Neural cell (in vitro differentiated cells): ENCODE measurements at regions not wholly inside any gene's neighbourhood (a gene's known extent, or its start where the extent isn't known, plus 50 kb on each side); places are given as distances from the start of the nearest gene placed in this dataset.

ENCODE experiments used
- H2AFZ ChIP-seq: fragments of 200-600, 300-800 bp; sonication (generic), shearing (Covaris generic); 2 replicates; pipeline ENCODE4 v1.6.0; 2014; ENCODE audit warnings: low read depth, mild to moderate bottlenecking, antibody characterized with exemption, low read length, moderate library complexity
- H3F3A ChIP-seq: fragments of 200-600 bp; shearing (Covaris generic); 2 replicates; pipeline ENCODE4 v1.6.1; 2016; ENCODE audit warnings: mild to moderate bottlenecking, moderate library complexity, mixed read lengths, antibody characterized with exemption, low read length; ENCODE audit not compliant: insufficient read depth, poor library complexity, severe bottlenecking
- H3K27ac ChIP-seq: fragments of 200-600, 300-800 bp; sonication (generic), shearing (Covaris generic); 2 replicates; pipeline ENCODE4 v1.5.1; 2014; ENCODE audit warnings: mild to moderate bottlenecking, low read length, moderate library complexity
- H3K27me3 ChIP-seq: fragments of 300-800, 200-600 bp; sonication (generic), shearing (Covaris generic); 2 replicates; pipeline ENCODE4 v1.6.0; 2014; ENCODE audit warnings: mild to moderate bottlenecking, low read depth, low read length, moderate library complexity; ENCODE audit not compliant: insufficient read depth
- H3K36me3 ChIP-seq: fragments of 300-800, 200-600 bp; sonication (generic), shearing (Covaris generic); 2 replicates; pipeline ENCODE4 v1.5.1; 2014; ENCODE audit warnings: mild to moderate bottlenecking, antibody characterized with exemption, low read length, moderate library complexity; ENCODE audit not compliant: insufficient read depth
- H3K4me2 ChIP-seq: fragments of 300-800, 200-600 bp; sonication (generic), shearing (Covaris generic); 2 replicates; pipeline ENCODE4 v1.6.0; 2014; ENCODE audit warnings: mild to moderate bottlenecking, low read length
- H3K4me3 ChIP-seq: fragments of 300-800, 200-600 bp; sonication (generic), shearing (Covaris generic); 2 replicates; pipeline ENCODE4 v1.5.1; 2014; ENCODE audit warnings: mild to moderate bottlenecking, low read length, moderate library complexity
- H3K79me2 ChIP-seq: fragments of 200-600 bp; shearing (Covaris generic); replicated peaks from 2 replicates; pipeline ENCODE4 v1.6.0; 2014; ENCODE audit warnings: mild to moderate bottlenecking, low read length, moderate library complexity; ENCODE audit not compliant: insufficient read depth
- H3K9ac ChIP-seq: fragments of 300-800, 200-600 bp; sonication (generic), shearing (Covaris generic); 2 replicates; pipeline ENCODE4 v1.6.1; 2016; ENCODE audit warnings: mild to moderate bottlenecking, low read length, mixed read lengths
- H3K9me2 ChIP-seq: fragments of 200-600 bp; shearing (Covaris generic); 2 replicates; pipeline ENCODE4 v1.6.1; 2016; ENCODE audit warnings: mild to moderate bottlenecking, low read length, mixed read lengths; ENCODE audit not compliant: insufficient read depth
- H3K9me3 ChIP-seq: fragments of 200-600, 300-800 bp; sonication (generic), shearing (Covaris generic); 2 replicates; pipeline ENCODE4 v1.6.1; 2016; ENCODE audit warnings: mild to moderate bottlenecking, mixed run types, low read length, moderate library complexity, mixed read lengths
- H4K20me1 ChIP-seq: fragments of 200-600 bp; shearing (Covaris generic); 2 replicates; pipeline ENCODE4 v1.6.1; 2016; ENCODE audit warnings: mild to moderate bottlenecking, mixed run types; ENCODE audit not compliant: insufficient read depth
- EP300 ChIP-seq: fragments of 450-650 bp; conservative IDR thresholded peaks from 2 replicates; pipeline ENCODE4 v1.6.1; 2014; ENCODE audit warnings: antibody characterized with exemption, mild to moderate bottlenecking, moderate library complexity; ENCODE audit not compliant: poor library complexity, severe bottlenecking
- EZH2 ChIP-seq: fragments of 200-600, 300-800 bp; shearing (Covaris generic), sonication (generic); IDR thresholded peaks from 2 replicates; pipeline ENCODE4 v1.6.1; 2014; ENCODE audit warnings: antibody characterized with exemption, low read length, borderline replicate concordance, mild to moderate bottlenecking; ENCODE audit not compliant: insufficient read depth, poor library complexity, severe bottlenecking
- MXI1 ChIP-seq: fragments of 450-650 bp; conservative IDR thresholded peaks from 2 replicates; pipeline ENCODE4 v1.6.1; 2014; ENCODE audit warnings: antibody characterized with exemption, mild to moderate bottlenecking; ENCODE audit not compliant: poor library complexity, severe bottlenecking
- POLR2AphosphoS5 ChIP-seq: IDR thresholded peaks from 2 replicates; pipeline ENCODE4 v1.6.1; 2012
- RAD21 ChIP-seq: fragments of 450-650 bp; conservative IDR thresholded peaks from 2 replicates; pipeline ENCODE4 v1.6.1; 2014; ENCODE audit warnings: antibody characterized with exemption, mild to moderate bottlenecking, moderate library complexity
- SMC3 ChIP-seq: fragments of 450-650 bp; conservative IDR thresholded peaks from 2 replicates; pipeline ENCODE4 v1.6.1; 2014; ENCODE audit warnings: antibody characterized with exemption, mild to moderate bottlenecking, moderate library complexity; ENCODE audit not compliant: poor library complexity
- TAF1 ChIP-seq: IDR thresholded peaks from 2 replicates; pipeline ENCODE4 v1.6.1; 2012; ENCODE audit warnings: low read depth
- TF ChIP-seq, protein P1 (sequence below): IDR thresholded peaks from 2 replicates; pipeline ENCODE4 v1.6.1; 2012; ENCODE audit warnings: borderline replicate concordance
- TF ChIP-seq, protein P2 (sequence below): fragments of 450-650 bp; IDR thresholded peaks from 2 replicates; pipeline ENCODE4 v1.5.1; 2014; ENCODE audit warnings: antibody characterized with exemption, mild to moderate bottlenecking, moderate library complexity; ENCODE audit not compliant: poor library complexity, severe bottlenecking

DNA sequence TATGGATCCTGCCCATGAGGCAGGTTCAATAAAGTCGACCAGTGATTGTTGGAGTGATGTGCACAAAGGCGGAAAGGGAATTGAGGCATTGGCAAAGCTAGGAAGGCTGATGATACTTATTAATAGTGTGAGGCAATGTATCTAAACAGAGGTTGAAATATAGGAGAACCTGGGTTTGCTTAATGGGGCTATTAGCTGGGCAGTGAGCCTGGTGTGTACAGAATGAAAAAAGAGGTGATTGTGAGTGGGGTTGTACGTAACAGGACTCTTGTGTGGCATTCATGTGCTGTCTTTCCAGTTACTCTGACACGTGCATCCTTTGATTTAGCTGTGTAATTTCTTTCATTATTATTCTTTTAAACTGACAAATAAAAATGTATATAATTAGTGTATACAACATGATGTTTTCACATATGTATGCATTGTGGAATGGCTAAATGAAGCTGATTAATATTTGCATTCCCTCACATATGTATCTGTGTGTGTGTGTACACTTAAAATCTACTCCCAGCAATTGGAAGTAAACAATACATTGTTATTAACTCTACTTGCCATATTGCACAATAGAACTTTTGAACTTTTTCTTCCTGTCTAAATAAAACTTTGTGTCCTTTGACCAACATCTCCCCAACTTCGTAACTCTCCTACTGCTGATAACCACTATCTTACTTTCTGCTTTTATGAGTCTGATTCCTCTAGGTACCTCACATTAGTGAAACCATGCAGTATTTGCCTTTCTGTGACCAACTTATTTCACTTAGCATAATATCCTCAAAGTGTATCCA, 220.5 kb upstream of the SLC35B3 start:
- Histone ChIP-seq H3K4me3 (no peak overlapping the region), H3K4me2 (no peak overlapping the region), H3K9me3 (no peaks in the 10 kb centered on the region), H4K20me1 (no peaks in the 10 kb centered on the region), H3K9ac (no peak overlapping the region), H3K36me3 (no peaks in the 10 kb centered on the region), H3F3A (no peaks in the 10 kb centered on the region), H3K27ac (no peak overlapping the region), H3K27me3 (no peaks in the 10 kb centered on the region), H3K79me2 (no peaks in the 10 kb centered on the region), H2AFZ (no peak overlapping the region), H3K9me2 (no peaks in the 10 kb centered on the region)
- TF ChIP-seq, protein P1, sequence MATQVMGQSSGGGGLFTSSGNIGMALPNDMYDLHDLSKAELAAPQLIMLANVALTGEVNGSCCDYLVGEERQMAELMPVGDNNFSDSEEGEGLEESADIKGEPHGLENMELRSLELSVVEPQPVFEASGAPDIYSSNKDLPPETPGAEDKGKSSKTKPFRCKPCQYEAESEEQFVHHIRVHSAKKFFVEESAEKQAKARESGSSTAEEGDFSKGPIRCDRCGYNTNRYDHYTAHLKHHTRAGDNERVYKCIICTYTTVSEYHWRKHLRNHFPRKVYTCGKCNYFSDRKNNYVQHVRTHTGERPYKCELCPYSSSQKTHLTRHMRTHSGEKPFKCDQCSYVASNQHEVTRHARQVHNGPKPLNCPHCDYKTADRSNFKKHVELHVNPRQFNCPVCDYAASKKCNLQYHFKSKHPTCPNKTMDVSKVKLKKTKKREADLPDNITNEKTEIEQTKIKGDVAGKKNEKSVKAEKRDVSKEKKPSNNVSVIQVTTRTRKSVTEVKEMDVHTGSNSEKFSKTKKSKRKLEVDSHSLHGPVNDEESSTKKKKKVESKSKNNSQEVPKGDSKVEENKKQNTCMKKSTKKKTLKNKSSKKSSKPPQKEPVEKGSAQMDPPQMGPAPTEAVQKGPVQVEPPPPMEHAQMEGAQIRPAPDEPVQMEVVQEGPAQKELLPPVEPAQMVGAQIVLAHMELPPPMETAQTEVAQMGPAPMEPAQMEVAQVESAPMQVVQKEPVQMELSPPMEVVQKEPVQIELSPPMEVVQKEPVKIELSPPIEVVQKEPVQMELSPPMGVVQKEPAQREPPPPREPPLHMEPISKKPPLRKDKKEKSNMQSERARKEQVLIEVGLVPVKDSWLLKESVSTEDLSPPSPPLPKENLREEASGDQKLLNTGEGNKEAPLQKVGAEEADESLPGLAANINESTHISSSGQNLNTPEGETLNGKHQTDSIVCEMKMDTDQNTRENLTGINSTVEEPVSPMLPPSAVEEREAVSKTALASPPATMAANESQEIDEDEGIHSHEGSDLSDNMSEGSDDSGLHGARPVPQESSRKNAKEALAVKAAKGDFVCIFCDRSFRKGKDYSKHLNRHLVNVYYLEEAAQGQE = no peak
- TF ChIP-seq MXI1 = no peak
- TF ChIP-seq SMC3 = no peak
- TF ChIP-seq EP300 = no peak
- TF ChIP-seq, protein P2, sequence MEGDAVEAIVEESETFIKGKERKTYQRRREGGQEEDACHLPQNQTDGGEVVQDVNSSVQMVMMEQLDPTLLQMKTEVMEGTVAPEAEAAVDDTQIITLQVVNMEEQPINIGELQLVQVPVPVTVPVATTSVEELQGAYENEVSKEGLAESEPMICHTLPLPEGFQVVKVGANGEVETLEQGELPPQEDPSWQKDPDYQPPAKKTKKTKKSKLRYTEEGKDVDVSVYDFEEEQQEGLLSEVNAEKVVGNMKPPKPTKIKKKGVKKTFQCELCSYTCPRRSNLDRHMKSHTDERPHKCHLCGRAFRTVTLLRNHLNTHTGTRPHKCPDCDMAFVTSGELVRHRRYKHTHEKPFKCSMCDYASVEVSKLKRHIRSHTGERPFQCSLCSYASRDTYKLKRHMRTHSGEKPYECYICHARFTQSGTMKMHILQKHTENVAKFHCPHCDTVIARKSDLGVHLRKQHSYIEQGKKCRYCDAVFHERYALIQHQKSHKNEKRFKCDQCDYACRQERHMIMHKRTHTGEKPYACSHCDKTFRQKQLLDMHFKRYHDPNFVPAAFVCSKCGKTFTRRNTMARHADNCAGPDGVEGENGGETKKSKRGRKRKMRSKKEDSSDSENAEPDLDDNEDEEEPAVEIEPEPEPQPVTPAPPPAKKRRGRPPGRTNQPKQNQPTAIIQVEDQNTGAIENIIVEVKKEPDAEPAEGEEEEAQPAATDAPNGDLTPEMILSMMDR = no peak
- TF ChIP-seq POLR2AphosphoS5 = no peak
- no peak for TF ChIP-seq EZH2
- TF ChIP-seq TAF1 = no peak
- TF ChIP-seq RAD21 = no peak

DNA sequence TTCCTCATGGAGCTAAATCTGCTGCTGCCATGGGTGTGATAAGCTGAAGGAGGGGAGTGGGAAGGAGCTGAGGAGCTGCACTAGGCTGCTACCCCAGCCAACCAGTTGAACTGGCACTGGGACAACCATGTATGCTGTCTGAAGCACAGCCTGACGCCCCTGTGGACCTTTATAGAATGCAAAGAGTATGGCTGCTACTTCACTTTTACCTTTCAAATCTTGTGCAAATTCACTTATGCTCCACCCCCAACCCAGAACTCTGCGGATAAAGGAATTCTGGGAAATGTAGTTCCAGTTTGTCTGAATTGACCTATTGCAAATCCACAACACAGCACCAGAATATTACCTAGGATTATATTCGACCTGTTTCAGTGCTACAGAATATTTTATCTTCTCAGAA, 217.4 kb upstream of the SLC35B3 start:
- TF ChIP-seq TAF1 (no peak), RAD21 (no peak), SMC3 (no peak), EP300 (no peak), POLR2AphosphoS5 (no peak), EZH2 (no peak), MXI1 (no peak)
- TF ChIP-seq, protein P1 = no peak
- TF ChIP-seq, protein P2 = no peak
- Histone ChIP-seq H3K9ac (no peak overlapping the region), H3K36me3 (no peaks in the 10 kb centered on the region), H4K20me1 (no peaks in the 10 kb centered on the region), H3K9me3 (no peaks in the 10 kb centered on the region), H3K79me2 (no peaks in the 10 kb centered on the region), H3K4me3 (no peak overlapping the region), H2AFZ (no peak overlapping the region), H3K9me2 (no peaks in the 10 kb centered on the region), H3F3A (no peaks in the 10 kb centered on the region), H3K27me3 (no peaks in the 10 kb centered on the region), H3K4me2 (no peak overlapping the region), H3K27ac (no peak overlapping the region)
